ENCODE measurements at regions not wholly inside any gene's neighbourhood (a gene's known extent, or its start where the extent isn't known, plus 50 kb on each side); places are given as distances from the start of the nearest gene placed in this dataset.
"Not testable (repeated sequence)": the region's sequence is repeated elsewhere in the genome, so short reads cannot be mapped to it uniquely, and the experiment has no call there.

GRCh38 chr14:38705220-38705619 lies 397.8 kb downstream of the SEC23A start:
- DNase-seq (ENCODE audit: low read depth), result no peak

- no peak for DNase-seq (ENCODE audit: low read depth)
These were observed 398.8 kb downstream of the SEC23A start for GRCh38 chr14:38704220-38704619.

- no peak for DNase-seq (ENCODE audit: low read depth)
These were observed 406.1 kb downstream of the SEC23A start for GRCh38 chr14:38696925-38697324.

DNA sequence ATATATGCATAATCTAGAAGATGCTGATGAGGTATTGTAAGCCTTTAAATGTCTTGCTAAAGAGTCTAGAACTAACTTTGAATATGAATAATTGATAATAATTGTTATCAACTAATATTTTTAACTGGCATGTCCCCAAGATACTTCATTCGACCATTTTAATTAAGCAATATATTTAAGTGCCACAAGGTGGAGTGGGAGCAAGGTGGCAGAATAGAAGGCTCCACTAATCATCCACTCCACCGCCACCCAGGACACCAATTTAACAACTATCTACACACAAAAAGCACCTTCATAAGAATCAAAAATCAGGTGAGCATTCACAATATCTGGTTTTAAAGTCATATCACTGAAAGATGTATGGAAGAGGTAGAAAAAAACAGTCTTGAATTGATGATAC lies 409.6 kb downstream of the SEC23A start:
- no peak for DNase-seq (ENCODE audit: low read depth)

- no peak for DNase-seq (ENCODE audit: low read depth)
These were observed 413.1 kb upstream of the CLEC14A start for GRCh38 chr14:38669027-38669426.

- DNase-seq (ENCODE audit: low read depth), result no peak
These were observed 407.5 kb upstream of the CLEC14A start for GRCh38 chr14:38663382-38663781.

- no peak for DNase-seq (ENCODE audit: low read depth)
These were observed 406.9 kb upstream of the CLEC14A start for GRCh38 chr14:38662781-38663180.

- DNase-seq (ENCODE audit: low read depth), result no peak
These were observed 390.5 kb upstream of the CLEC14A start for GRCh38 chr14:38646391-38646790.

GRCh38 chr14:38634913-38635312 lies 379.0 kb upstream of the CLEC14A start:
- not testable (repeated sequence) for DNase-seq (ENCODE audit: low read depth)

DNA sequence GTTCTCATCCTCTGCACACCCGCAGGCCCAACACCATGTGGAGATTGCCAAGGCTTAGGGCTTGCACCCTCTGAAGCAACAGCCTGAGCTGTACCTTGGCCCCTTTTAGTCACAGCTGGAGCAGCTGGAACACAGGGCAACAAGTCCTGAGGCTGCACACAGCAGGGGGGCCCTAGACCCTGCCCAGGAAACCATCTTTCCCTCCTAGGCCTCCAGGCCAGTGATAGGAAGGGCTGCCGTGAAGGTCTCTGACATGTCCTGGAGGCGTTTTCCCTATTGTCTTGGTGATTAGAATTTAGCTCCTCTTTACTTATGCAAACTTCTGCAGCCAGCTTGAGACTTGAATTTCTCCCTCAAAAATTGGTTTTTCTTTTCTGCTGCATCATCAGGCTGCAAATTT lies 373.5 kb upstream of the CLEC14A start:
- DNase-seq (ENCODE audit: low read depth), result no peak

- no peak for DNase-seq (ENCODE audit: low read depth)
These were observed 371.3 kb upstream of the CLEC14A start for GRCh38 chr14:38627163-38627562.

DNA sequence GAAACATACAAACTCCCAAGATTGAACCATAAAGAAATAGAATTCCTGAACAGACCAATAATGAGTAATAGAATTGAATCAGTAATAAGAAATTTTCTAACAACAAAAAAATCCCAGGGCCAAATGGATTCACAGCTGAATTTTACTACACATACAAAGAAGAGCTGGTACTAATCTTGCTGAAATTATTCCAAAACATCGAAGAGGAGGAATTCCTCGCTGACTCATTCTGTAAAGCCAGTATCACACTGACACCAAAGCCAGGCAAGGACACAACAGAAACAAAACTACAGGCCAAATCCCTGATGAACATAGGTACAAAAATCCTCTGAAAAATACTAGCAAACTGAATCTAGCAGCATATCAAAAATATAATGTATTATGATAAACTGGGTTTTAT lies 367.8 kb upstream of the CLEC14A start:
- DNase-seq (ENCODE audit: low read depth), result peak; percentile 42

- DNase-seq (ENCODE audit: low read depth), result no peak
These were observed 362.6 kb upstream of the CLEC14A start for GRCh38 chr14:38618514-38618913.

- DNase-seq (ENCODE audit: low read depth), result no peak
These were observed 361.1 kb upstream of the CLEC14A start for GRCh38 chr14:38616959-38617358.

- no peak for DNase-seq (ENCODE audit: low read depth)
These were observed 356.0 kb upstream of the CLEC14A start for GRCh38 chr14:38611928-38612327.

- no peak for DNase-seq (ENCODE audit: low read depth)
These were observed 352.4 kb upstream of the CLEC14A start for GRCh38 chr14:38608244-38608643.

DNA sequence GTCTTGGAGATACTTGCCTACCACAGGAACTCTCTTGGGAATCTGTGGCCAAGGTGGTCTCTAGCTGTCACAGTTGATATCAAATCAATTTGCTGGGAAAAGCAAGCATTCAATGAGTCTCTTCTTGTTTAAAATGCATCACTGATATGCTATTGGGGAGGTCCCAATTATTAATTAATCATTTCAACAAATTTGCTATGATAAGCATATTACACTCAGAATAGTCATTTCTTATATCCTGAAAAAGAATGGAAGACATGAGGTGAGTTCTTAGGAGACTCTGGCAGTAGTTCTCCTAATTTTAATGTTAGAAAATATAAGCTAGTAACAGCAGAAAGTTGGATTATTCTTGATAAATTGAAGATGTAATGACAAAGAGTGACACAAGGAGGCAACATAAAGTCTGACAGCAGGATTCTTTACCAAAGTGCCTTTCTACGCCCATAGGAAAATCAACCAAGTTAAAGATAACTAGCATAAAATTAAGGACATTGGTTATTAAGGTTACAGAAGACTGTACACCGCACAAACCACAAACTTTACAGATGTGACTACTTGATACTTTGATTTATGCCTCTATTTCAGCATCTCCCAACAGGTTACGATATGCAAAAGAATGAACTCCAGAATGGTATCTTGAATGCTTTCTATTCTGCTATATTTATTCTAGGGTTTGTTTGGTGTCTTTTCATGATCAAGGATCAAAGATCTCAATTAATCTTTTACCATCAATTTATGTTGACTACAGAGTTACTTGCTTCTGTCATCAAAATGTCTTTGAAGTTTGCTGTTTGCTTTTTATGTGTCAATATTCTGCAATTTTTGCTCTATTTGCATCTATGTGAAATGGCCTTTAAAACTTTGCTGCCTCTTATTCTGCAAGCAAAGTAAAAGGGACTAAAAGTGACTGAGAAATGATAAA lies 349.6 kb upstream of the CLEC14A start:
- DNase-seq (ENCODE audit: low read depth), result no peak

DNA sequence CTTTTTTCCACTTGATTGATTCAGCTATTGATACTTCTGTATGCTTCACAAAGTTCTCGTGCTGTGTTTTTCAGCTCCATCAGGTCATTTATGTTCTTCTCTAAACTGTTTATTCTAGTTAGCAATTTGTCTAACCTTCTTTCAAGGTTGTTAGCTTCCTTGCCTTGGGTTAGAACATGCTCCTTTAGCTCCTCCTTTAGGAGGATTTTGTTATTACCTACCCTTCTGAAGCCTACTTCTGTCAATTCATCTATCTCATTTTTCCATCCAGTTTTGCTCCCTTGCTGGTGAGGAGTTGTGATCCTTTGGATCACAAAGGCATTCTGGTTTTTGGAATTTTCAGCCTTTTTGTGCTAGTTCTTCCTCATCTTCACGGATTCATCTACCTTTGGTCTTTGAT lies 344.7 kb upstream of the CLEC14A start:
- peak; percentile 21 for DNase-seq (ENCODE audit: low read depth)

- no peak for DNase-seq (ENCODE audit: low read depth)
These were observed 337.6 kb upstream of the CLEC14A start for GRCh38 chr14:38593476-38593875.

- no peak for DNase-seq (ENCODE audit: low read depth)
These were observed 337.0 kb upstream of the CLEC14A start for GRCh38 chr14:38592764-38593442.

DNA sequence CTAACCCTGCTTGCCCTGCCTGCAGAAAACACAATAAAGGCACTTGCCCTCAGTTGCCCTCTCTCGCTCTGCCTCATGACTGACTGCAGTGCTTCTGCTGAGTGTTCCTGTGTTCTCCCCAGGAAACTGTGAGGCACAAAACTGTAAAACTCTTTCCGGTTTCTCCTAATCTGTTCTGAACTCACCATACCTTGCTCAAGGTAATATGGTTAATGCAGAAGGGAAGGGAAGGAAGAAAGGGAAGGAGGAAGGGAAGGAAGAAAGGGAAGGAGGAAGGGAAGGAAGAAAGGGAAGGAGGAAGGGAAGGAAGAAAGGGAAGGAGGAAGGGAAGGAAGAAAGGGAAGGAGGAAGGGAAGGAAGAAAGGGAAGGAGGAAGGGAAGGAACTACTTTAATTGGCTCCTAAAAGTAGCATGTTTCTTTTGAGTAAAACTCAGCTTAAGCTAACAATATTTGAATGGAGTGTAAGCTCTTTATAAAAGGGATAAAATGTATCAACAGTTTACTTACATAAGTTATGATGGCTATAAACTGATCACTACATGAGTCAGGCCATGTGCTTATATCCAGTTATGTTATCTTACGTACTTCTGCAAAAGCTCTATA lies 334.0 kb upstream of the CLEC14A start:
- no peak for DNase-seq (ENCODE audit: low read depth)

GRCh38 chr14:38583471-38583870 lies 327.6 kb upstream of the CLEC14A start:
- DNase-seq (ENCODE audit: low read depth), result no peak

- no peak for DNase-seq (ENCODE audit: low read depth)
These were observed 322.4 kb upstream of the CLEC14A start for GRCh38 chr14:38578278-38578681.

All from GM04504 (cell line).